22Rv1 (cell line): ENCODE measurements at regions not wholly inside any gene's neighbourhood (a gene's known extent, or its start where the extent isn't known, plus 50 kb on each side); places are given as distances from the start of the nearest gene placed in this dataset.

Experiments
- ZFX ChIP-seq: fragments of 450-650 bp; IDR thresholded peaks from 2 replicates; pipeline ENCODE4 v1.6.1; 2017; ENCODE audit warnings: antibody characterized with exemption, borderline replicate concordance
- TF ChIP-seq, protein P1 (sequence below): fragments of 450-650 bp; IDR thresholded peaks from 2 replicates; pipeline ENCODE4 v1.5.1; 2017; ENCODE audit warnings: mild to moderate bottlenecking

DNA sequence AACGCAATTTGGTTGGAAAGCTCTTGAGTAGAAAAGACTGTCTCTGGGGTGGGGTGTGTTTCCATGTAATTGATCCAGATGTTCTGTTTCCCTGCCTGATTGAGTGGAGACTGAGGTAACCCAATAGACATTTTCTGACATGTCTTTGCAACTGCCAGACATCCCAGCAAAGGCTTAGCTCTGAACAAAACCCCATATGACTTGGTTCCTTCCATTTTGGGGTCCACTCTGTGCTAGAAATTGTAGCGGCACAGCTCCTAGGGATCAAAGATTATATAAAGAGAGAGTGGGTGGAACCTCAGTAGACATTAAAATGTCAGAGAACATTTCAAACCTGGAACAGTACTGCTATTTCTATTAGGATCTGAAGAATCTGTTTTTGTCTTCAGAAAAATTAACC is 189.3 kb downstream of the EDN1 start:
- TF ChIP-seq, protein P1, sequence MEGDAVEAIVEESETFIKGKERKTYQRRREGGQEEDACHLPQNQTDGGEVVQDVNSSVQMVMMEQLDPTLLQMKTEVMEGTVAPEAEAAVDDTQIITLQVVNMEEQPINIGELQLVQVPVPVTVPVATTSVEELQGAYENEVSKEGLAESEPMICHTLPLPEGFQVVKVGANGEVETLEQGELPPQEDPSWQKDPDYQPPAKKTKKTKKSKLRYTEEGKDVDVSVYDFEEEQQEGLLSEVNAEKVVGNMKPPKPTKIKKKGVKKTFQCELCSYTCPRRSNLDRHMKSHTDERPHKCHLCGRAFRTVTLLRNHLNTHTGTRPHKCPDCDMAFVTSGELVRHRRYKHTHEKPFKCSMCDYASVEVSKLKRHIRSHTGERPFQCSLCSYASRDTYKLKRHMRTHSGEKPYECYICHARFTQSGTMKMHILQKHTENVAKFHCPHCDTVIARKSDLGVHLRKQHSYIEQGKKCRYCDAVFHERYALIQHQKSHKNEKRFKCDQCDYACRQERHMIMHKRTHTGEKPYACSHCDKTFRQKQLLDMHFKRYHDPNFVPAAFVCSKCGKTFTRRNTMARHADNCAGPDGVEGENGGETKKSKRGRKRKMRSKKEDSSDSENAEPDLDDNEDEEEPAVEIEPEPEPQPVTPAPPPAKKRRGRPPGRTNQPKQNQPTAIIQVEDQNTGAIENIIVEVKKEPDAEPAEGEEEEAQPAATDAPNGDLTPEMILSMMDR: no peak
- no peak for TF ChIP-seq ZFX
